ENCODE measurements at regions not wholly inside any gene's neighbourhood (a gene's known extent, or its start where the extent isn't known, plus 50 kb on each side); places are given as distances from the start of the nearest gene placed in this dataset.

DNA sequence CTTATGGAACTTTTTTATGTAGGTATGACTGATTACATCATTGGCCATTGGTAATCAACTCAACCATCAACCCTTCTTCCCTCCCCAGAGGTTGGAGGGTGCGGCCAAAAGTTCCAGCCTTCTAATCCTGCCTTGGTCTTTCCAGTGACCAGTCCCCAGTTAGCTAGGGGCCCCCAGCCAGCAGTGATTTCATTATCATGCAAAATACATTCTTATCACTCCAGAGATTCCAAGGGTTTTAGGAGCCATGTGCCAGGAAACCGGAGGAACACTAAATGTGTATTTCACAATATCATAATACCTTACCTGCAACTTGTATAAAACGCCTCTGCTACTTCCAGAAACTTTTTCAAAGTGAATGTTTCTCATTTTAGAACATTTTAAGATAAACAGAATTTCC lies 181.5 kb upstream of the PELI2 start:
- H3K27me3 ChIP-seq (ENCODE audit: control insufficient read depth, insufficient read depth, low read length) = no peaks in the 10 kb centered on the region
- H3K4me1 ChIP-seq (ENCODE audit: control insufficient read depth, insufficient read depth, low read length) = peaks cover 3% of the 10 kb centered on the region
- H3K4me3 ChIP-seq (ENCODE audit: low read depth, low read length) = no peak overlapping the region
- no peak overlapping the region for H3K9ac ChIP-seq (ENCODE audit: low read depth, low read length)
- H3K36me3 ChIP-seq (ENCODE audit: control insufficient read depth, insufficient read depth, low read length) = no peaks in the 10 kb centered on the region
- no peaks in the 10 kb centered on the region for H3K9me3 ChIP-seq (ENCODE audit: control insufficient read depth, insufficient read depth, low read length)

DNA sequence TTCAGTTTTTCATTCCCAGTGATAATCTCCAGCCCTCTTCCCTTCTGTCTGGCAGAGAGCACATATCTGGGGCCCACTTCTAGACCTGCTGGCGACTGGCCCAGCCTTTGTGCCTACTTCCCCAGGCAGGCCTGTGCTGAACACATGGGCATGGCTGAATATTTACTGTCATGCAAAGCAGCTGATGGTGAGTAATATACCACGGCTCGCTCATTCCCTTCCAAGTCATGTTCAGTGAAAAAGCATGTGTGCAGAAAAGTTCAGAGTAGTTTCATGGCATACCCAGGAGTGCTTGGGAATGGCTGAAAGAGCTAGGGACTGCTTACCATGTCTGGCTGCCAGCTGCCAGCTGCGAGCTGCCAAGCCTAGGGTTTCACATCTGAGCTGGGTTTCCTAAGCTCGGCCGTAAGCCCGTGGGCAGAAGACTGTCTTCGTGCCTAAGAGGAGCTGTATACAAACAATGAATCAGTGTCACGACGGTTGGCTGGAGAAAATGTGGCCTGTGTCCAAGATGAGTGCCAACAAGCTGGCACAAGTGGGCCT lies 179.9 kb upstream of the PELI2 start:
- H3K27me3 ChIP-seq (ENCODE audit: control insufficient read depth, insufficient read depth, low read length) = no peaks in the 10 kb centered on the region
- no peak overlapping the region for H3K4me3 ChIP-seq (ENCODE audit: low read depth, low read length)
- no peaks in the 10 kb centered on the region for H3K9me3 ChIP-seq (ENCODE audit: control insufficient read depth, insufficient read depth, low read length)
- no peak overlapping the region for H3K9ac ChIP-seq (ENCODE audit: low read depth, low read length)
- H3K36me3 ChIP-seq (ENCODE audit: control insufficient read depth, insufficient read depth, low read length) = no peaks in the 10 kb centered on the region
- H3K4me1 ChIP-seq (ENCODE audit: control insufficient read depth, insufficient read depth, low read length) = peaks cover 3% of the 10 kb centered on the region

DNA sequence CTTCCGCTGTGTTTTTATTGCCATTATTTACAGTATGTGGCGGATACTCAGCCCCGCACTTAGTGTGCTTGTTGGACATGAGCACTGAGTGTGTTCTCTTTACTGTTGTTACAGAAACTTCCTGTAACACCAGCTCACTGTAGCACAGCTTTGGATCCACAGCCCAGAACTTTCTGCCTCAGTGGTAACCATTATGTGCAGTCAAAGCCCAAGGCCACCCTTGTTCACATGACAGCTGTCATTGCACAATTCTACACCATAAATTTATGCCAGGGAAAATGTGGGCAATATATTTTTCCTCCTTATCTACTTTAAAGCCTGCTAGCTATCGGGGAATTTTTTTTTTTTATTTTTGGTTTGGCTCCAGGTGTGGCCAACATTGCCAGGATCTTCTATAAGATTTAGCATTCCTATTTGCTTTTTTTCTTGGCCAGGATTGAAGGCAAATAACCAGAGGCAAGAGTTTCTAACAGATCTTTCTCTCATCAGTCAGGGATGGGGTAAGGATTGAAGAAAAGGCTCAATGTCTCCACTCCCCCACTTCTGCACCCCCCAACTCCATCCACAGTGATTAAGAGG lies 176.0 kb upstream of the PELI2 start:
- H3K4me1 ChIP-seq (ENCODE audit: control insufficient read depth, insufficient read depth, low read length) = no peaks in the 10 kb centered on the region
- H3K27me3 ChIP-seq (ENCODE audit: control insufficient read depth, insufficient read depth, low read length) = no peaks in the 10 kb centered on the region
- no peaks in the 10 kb centered on the region for H3K36me3 ChIP-seq (ENCODE audit: control insufficient read depth, insufficient read depth, low read length)
- H3K4me3 ChIP-seq (ENCODE audit: low read depth, low read length) = no peak overlapping the region
- H3K9ac ChIP-seq (ENCODE audit: low read depth, low read length) = no peak overlapping the region
- no peaks in the 10 kb centered on the region for H3K9me3 ChIP-seq (ENCODE audit: control insufficient read depth, insufficient read depth, low read length)

DNA sequence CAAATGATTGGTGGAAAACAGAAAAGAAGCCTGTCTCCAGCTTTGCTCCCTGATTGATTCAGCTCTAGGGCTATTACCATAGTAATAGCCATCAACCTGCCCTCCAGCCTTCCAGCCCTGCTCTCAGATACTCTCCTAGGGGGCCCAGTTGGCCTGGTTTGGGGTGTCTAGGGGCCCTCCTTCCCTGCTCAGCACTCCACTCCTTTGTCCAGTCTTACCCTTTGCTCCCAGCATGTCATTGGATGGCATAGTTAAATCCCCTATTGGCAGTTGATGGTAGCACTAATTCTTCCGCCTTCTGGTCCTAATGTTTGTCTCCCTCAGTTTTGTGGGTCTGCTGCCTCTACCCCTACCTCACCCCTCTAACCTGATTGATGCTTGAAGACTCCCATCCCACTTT lies 175.4 kb upstream of the PELI2 start:
- H3K4me1 ChIP-seq (ENCODE audit: control insufficient read depth, insufficient read depth, low read length) = no peaks in the 10 kb centered on the region
- no peak overlapping the region for H3K4me3 ChIP-seq (ENCODE audit: low read depth, low read length)
- no peak overlapping the region for H3K9ac ChIP-seq (ENCODE audit: low read depth, low read length)
- H3K9me3 ChIP-seq (ENCODE audit: control insufficient read depth, insufficient read depth, low read length) = no peaks in the 10 kb centered on the region
- H3K36me3 ChIP-seq (ENCODE audit: control insufficient read depth, insufficient read depth, low read length) = no peaks in the 10 kb centered on the region
- no peaks in the 10 kb centered on the region for H3K27me3 ChIP-seq (ENCODE audit: control insufficient read depth, insufficient read depth, low read length)

DNA sequence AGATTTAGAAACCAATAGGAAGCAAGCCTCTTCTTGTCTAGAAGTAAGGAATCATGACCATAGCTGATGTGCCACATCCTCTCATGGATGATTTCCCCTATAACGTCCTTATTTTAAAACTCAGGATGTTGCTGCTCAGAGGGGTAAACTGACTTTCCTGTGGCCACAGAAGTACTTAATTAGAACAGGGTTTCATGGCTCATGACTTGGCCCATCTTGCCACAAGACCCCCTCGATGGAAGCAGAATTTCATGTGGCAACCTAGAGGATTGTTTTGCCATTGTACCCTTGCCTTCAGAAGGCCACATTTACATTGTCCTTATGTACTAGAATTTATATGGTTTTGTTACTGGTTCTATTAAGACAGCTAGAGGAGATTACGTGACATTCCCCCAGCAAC lies 173.5 kb upstream of the PELI2 start:
- H3K9me3 ChIP-seq (ENCODE audit: control insufficient read depth, insufficient read depth, low read length) = no peaks in the 10 kb centered on the region
- no peaks in the 10 kb centered on the region for H3K4me1 ChIP-seq (ENCODE audit: control insufficient read depth, insufficient read depth, low read length)
- no peak overlapping the region for H3K4me3 ChIP-seq (ENCODE audit: low read depth, low read length)
- no peaks in the 10 kb centered on the region for H3K36me3 ChIP-seq (ENCODE audit: control insufficient read depth, insufficient read depth, low read length)
- no peak overlapping the region for H3K9ac ChIP-seq (ENCODE audit: low read depth, low read length)
- no peaks in the 10 kb centered on the region for H3K27me3 ChIP-seq (ENCODE audit: control insufficient read depth, insufficient read depth, low read length)

DNA sequence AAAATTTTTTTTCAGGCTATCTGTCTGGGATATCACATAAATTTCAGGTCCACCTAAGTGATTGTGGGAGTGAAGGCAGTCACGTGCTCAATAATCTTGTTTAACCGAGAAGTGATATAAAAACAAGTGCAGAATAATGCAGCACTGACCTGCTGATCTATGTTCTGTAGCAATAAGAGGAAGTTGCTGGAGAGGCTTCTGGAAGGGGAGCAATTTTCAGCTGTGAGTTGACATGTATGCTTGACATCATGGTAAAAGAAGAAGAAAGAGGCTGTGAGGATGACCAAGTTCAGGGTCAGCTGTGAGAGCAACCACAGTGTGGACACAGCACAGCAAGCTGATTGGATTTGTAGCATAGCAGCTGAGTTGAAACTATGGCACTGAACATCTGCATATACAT lies 172.0 kb upstream of the PELI2 start:
- Histone ChIP-seq H3K9me3 (ENCODE audit: control insufficient read depth, insufficient read depth, low read length) (no peaks in the 10 kb centered on the region), H3K27me3 (ENCODE audit: control insufficient read depth, insufficient read depth, low read length) (no peaks in the 10 kb centered on the region), H3K36me3 (ENCODE audit: control insufficient read depth, insufficient read depth, low read length) (no peaks in the 10 kb centered on the region), H3K4me1 (ENCODE audit: control insufficient read depth, insufficient read depth, low read length) (no peaks in the 10 kb centered on the region), H3K4me3 (ENCODE audit: low read depth, low read length) (no peak overlapping the region), H3K9ac (ENCODE audit: low read depth, low read length) (no peak overlapping the region)

DNA sequence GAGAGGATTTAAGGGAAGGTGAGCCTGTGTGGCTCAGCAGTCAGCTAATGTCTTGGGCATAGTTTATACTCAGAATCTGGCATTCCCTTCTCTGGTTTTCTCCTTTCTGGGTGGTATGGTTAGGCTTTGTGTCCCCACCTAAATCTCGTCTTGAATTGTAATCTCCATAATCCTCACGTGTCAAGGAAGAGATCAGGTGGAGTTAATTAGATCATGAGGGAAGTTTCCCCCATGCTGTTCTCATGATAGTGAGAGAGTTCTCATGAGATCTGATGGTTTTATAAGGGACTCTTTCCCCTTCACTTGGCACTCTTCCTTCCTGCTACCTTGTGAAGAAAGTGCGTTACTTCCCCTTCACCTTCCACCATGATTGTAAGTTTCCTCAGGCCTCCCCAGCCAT lies 169.8 kb upstream of the PELI2 start:
- Histone ChIP-seq H3K9me3 (ENCODE audit: control insufficient read depth, insufficient read depth, low read length) (no peaks in the 10 kb centered on the region), H3K4me1 (ENCODE audit: control insufficient read depth, insufficient read depth, low read length) (no peaks in the 10 kb centered on the region), H3K9ac (ENCODE audit: low read depth, low read length) (no peak overlapping the region), H3K36me3 (ENCODE audit: control insufficient read depth, insufficient read depth, low read length) (no peaks in the 10 kb centered on the region), H3K27me3 (ENCODE audit: control insufficient read depth, insufficient read depth, low read length) (no peaks in the 10 kb centered on the region), H3K4me3 (ENCODE audit: low read depth, low read length) (no peak overlapping the region)

DNA sequence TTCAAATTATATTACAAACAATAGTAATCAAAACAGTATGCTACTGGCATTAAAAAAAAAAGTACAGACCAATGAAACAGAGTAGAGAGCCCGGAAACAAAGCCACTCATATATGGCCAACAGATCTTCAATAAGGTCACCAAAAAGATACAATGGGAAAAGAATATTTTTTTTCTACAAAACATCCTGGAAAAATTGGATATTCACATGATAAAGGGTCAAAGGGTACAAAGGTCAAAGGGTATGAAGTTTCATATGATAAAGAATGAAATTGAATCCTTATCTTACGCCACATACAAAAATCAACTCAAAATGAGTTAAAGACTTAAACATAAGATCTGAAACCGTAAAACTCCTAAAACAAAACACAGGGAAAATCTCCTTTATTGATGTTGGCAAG lies 168.5 kb upstream of the PELI2 start:
- H3K27me3 ChIP-seq (ENCODE audit: control insufficient read depth, insufficient read depth, low read length) = no peaks in the 10 kb centered on the region
- no peak overlapping the region for H3K4me3 ChIP-seq (ENCODE audit: low read depth, low read length)
- no peaks in the 10 kb centered on the region for H3K9me3 ChIP-seq (ENCODE audit: control insufficient read depth, insufficient read depth, low read length)
- no peaks in the 10 kb centered on the region for H3K4me1 ChIP-seq (ENCODE audit: control insufficient read depth, insufficient read depth, low read length)
- H3K36me3 ChIP-seq (ENCODE audit: control insufficient read depth, insufficient read depth, low read length) = no peaks in the 10 kb centered on the region
- H3K9ac ChIP-seq (ENCODE audit: low read depth, low read length) = no peak overlapping the region

DNA sequence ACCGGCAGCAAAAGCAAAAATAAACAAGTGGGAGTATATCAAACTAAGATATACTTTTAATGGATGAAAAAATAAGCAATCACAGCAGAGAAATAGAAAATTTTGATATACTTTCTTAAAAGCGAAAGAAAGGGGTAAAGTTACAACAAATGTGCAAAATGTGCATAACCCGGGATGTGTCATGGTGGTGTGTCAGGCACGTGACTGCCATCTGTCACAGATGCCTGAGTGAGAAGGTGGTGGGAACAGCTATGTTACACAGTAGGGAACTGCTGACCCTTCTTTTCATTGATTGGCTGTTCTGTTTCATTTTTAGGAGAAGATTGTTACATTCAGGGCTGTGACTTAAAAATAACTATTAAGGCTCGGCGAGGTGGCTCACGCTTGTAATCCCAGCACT lies 168.1 kb upstream of the PELI2 start:
- Histone ChIP-seq H3K36me3 (ENCODE audit: control insufficient read depth, insufficient read depth, low read length) (no peaks in the 10 kb centered on the region), H3K9me3 (ENCODE audit: control insufficient read depth, insufficient read depth, low read length) (no peaks in the 10 kb centered on the region), H3K9ac (ENCODE audit: low read depth, low read length) (no peak overlapping the region), H3K4me1 (ENCODE audit: control insufficient read depth, insufficient read depth, low read length) (no peaks in the 10 kb centered on the region), H3K27me3 (ENCODE audit: control insufficient read depth, insufficient read depth, low read length) (no peaks in the 10 kb centered on the region), H3K4me3 (ENCODE audit: low read depth, low read length) (no peak overlapping the region)

DNA sequence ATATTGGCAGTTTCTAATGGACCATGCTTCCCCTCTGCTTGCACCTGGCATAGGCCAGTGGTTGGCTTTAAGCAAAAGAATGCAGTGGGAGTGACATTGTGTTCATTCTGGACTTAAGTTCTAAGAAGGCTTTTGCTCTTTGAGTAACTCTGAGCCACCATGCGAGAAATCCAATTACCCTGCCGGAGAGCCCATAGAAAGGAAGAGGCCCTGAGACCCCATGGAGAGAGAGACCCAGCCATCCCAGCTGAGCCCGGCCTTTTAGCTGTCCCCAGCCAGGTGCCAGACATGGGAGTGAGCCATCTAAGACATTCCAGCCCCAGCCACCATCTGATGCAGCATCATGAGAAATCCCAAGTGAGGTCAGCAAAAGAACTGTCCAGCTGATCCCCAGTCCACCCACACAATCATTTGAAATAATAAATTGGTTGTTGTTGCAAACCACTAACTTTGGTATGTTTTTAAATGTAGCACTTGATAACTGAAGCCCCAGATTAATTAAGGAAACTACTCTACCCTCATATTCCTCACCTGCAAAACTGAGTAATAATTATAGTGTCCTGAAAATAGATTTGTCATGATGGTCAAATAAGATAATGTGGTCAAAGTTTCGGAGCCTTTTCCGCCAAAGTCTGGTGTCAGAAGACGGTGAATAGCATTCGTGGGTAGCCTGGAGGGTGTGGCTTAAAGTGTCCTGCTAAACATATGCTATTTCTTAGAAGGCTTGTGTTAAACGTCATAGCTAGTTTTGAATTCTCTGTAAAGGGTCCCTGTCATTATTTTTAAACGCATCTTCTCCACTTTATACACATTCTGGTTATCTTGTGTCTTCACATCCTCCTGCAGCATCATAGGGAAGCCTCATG lies 166.6 kb upstream of the PELI2 start:
- Histone ChIP-seq H3K9me3 (ENCODE audit: control insufficient read depth, insufficient read depth, low read length) (no peaks in the 10 kb centered on the region), H3K9ac (ENCODE audit: low read depth, low read length) (no peak overlapping the region), H3K4me1 (ENCODE audit: control insufficient read depth, insufficient read depth, low read length) (no peaks in the 10 kb centered on the region), H3K4me3 (ENCODE audit: low read depth, low read length) (no peak overlapping the region), H3K36me3 (ENCODE audit: control insufficient read depth, insufficient read depth, low read length) (no peaks in the 10 kb centered on the region), H3K27me3 (ENCODE audit: control insufficient read depth, insufficient read depth, low read length) (no peaks in the 10 kb centered on the region)

DNA sequence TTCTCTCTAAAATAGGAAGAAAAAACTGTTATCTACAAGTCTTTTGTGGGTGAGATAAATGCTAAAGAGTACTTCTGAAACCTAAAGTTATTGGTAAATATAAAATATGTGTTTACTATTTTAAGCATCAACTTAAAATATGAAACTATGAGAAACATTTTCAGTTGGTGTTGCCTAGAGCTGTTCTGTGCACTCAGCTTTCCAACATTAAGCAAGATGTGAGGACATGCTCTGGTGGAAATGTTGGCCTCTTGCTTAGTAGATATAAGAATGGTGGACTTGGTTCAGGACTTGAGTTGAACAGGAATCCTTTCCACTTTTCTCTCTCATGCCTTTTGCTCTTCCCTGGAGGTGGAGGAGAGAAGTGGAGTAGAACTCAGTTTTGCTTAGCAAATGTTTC lies 164.1 kb upstream of the PELI2 start:
- Histone ChIP-seq H3K27me3 (ENCODE audit: control insufficient read depth, insufficient read depth, low read length) (no peaks in the 10 kb centered on the region), H3K4me3 (ENCODE audit: low read depth, low read length) (no peak overlapping the region), H3K9me3 (ENCODE audit: control insufficient read depth, insufficient read depth, low read length) (no peaks in the 10 kb centered on the region), H3K4me1 (ENCODE audit: control insufficient read depth, insufficient read depth, low read length) (peaks cover 7% of the 10 kb centered on the region), H3K9ac (ENCODE audit: low read depth, low read length) (no peak overlapping the region), H3K36me3 (ENCODE audit: control insufficient read depth, insufficient read depth, low read length) (no peaks in the 10 kb centered on the region)

DNA sequence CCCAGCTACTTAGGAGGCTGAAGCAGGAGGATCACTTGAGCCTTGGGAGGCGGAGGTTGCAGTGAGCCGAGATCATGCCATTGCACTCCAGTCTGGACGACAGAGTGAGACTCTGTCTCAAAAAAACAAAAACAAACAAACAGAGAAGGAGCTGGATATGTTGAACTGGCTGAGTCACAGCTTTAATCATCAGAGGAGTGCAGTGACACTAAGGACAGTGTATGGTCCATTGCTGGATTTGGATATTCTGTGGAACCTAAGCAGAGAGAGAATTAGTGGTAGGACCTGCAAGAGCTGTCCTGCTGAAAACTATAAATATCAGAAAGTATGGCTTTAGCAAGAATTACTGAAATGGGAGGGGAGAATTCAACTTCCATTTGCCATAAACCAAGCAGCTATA lies 163.0 kb upstream of the PELI2 start:
- no peak overlapping the region for H3K9ac ChIP-seq (ENCODE audit: low read depth, low read length)
- no peaks in the 10 kb centered on the region for H3K36me3 ChIP-seq (ENCODE audit: control insufficient read depth, insufficient read depth, low read length)
- H3K9me3 ChIP-seq (ENCODE audit: control insufficient read depth, insufficient read depth, low read length) = no peaks in the 10 kb centered on the region
- H3K4me1 ChIP-seq (ENCODE audit: control insufficient read depth, insufficient read depth, low read length) = peaks cover 7% of the 10 kb centered on the region
- no peak overlapping the region for H3K4me3 ChIP-seq (ENCODE audit: low read depth, low read length)
- no peaks in the 10 kb centered on the region for H3K27me3 ChIP-seq (ENCODE audit: control insufficient read depth, insufficient read depth, low read length)

Measured in iPS-15b (cell line).